Thyroid gland (tissue), 4 donors: ENCODE measurements at regions not wholly inside any gene's neighbourhood (a gene's known extent, or its start where the extent isn't known, plus 50 kb on each side); places are given as distances from the start of the nearest gene placed in this dataset.

Source experiments
- CTCF ChIP-seq, 6 experiments: fragments of 200-600 bp in 3 of 6; fragments of 450-650 bp in 3 of 6; sonication (generic) in 3 of 6; IDR thresholded peaks; one replicate each; pipeline ENCODE4 v1.5.1; 2016 to 2019; ENCODE audit warnings: antibody characterized with exemption in 6 of 6, mild to moderate bottlenecking in 2 of 6, inconsistent platforms in 1 of 6, moderate library complexity in 1 of 6
- POLR2A ChIP-seq, 2 donors: fragments of 450-650 bp; IDR thresholded peaks; one replicate each; pipeline ENCODE4 v1.6.1; 2017; ENCODE audit warnings: antibody characterized with exemption in 2 of 2, mild to moderate bottlenecking in 2 of 2, moderate library complexity in 1 of 2

- no peak for TF ChIP-seq POLR2A (IDR thresholded peaks at IDR 0.05)
- TF ChIP-seq CTCF (IDR thresholded peaks at IDR 0.05): no peak
These were observed 266.7 kb downstream of the C3orf38 start for GRCh38 chr3:88416436-88416835.
